NCI-H2227 (cell line): ENCODE measurements at regions not wholly inside any gene's neighbourhood (a gene's known extent, or its start where the extent isn't known, plus 50 kb on each side); places are given as distances from the start of the nearest gene placed in this dataset.

Experiments
- DNase-seq: peaks from one replicate; lab custom pipeline; 2025; ENCODE audit not compliant: unreplicated experiment; lab: John Stamatoyannopoulos, UW

- no peak for DNase-seq
Observed at GRCh38 chr12:91344408-91344807, 161.8 kb upstream of the DCN start.

GRCh38 chr12:91343010-91343409 is 160.4 kb upstream of the DCN start:
- no peak for DNase-seq

- DNase-seq, result no peak
Observed at GRCh38 chr12:91339106-91339505, 156.5 kb upstream of the DCN start.

- no peak for DNase-seq
Observed at GRCh38 chr12:91335699-91336098, 153.1 kb upstream of the DCN start.

GRCh38 chr12:91333966-91334365 is 151.3 kb upstream of the DCN start:
- DNase-seq, result no peak

- no peak for DNase-seq
Observed at GRCh38 chr12:91332302-91332701, 149.7 kb upstream of the DCN start.

- DNase-seq, result no peak
Observed at GRCh38 chr12:91331371-91331770, 148.8 kb upstream of the DCN start.

- no peak for DNase-seq
Observed at GRCh38 chr12:91328451-91328850, 145.8 kb upstream of the DCN start.

GRCh38 chr12:91327889-91328288 is 145.3 kb upstream of the DCN start:
- DNase-seq, result no peak

- no peak for DNase-seq
Observed at GRCh38 chr12:91327131-91327530, 144.5 kb upstream of the DCN start.

GRCh38 chr12:91326058-91327027 is 143.7 kb upstream of the DCN start:
- peak; percentile 58 for DNase-seq

GRCh38 chr12:91320999-91321398 is 138.4 kb upstream of the DCN start:
- no peak for DNase-seq

GRCh38 chr12:91319071-91319760 is 136.6 kb upstream of the DCN start:
- no peak for DNase-seq

GRCh38 chr12:91317306-91317705 is 134.7 kb upstream of the DCN start:
- no peak for DNase-seq

GRCh38 chr12:91316907-91317269 is 134.3 kb upstream of the DCN start:
- no peak for DNase-seq

GRCh38 chr12:91316161-91316906 is 133.7 kb upstream of the DCN start:
- no peak for DNase-seq

- DNase-seq, result no peak
Observed at GRCh38 chr12:91311081-91311480, 128.5 kb upstream of the DCN start.

GRCh38 chr12:91309450-91309849 is 126.8 kb upstream of the DCN start:
- no peak for DNase-seq

- DNase-seq, result no peak
Observed at GRCh38 chr12:91307957-91308670, 125.5 kb upstream of the DCN start.

- no peak for DNase-seq
Observed at GRCh38 chr12:91290354-91290753, 107.7 kb upstream of the DCN start.

- DNase-seq, result no peak
Observed at GRCh38 chr12:91289906-91290305, 107.3 kb upstream of the DCN start.
